GM23338 (cell line): ENCODE measurements at regions not wholly inside any gene's neighbourhood (a gene's known extent, or its start where the extent isn't known, plus 50 kb on each side); places are given as distances from the start of the nearest gene placed in this dataset.

Experiments used
- ATAC-seq: fragments of 200-7000 bp; cut with Tn5 transposase; 3 replicates; pipeline ENCODE4 v1.9.1; 2020
- DNase-seq: peaks from one replicate; pipeline ENCODE4 v3.0.0-alpha.2; 2015; ENCODE audit warnings: low spot score
- H2AFZ ChIP-seq: fragments of 200-600 bp; sonication (generic); 2 replicates; pipeline ENCODE4 v1.8.0; 2016; ENCODE audit warnings: antibody characterized with exemption, mild to moderate bottlenecking, moderate library complexity
- H3F3A ChIP-seq: fragments of 200-600 bp; sonication (generic); replicated peaks from 2 replicates; pipeline ENCODE4 v1.8.0; 2017; ENCODE audit warnings: antibody characterized with exemption, mixed run types, low read depth
- H3K27ac ChIP-seq: fragments of 200-600 bp; sonication (generic); 2 replicates; pipeline ENCODE4 v1.6.1; 2016; ENCODE audit warnings: low read depth
- H3K27me3 ChIP-seq: fragments of 200-600 bp; sonication (generic); 2 replicates; pipeline ENCODE4 v1.8.0; 2016; ENCODE audit warnings: mild to moderate bottlenecking, mixed run types, moderate library complexity; ENCODE audit not compliant: insufficient read depth
- H3K36me3 ChIP-seq: fragments of 200-600 bp; sonication (generic); 2 replicates; pipeline ENCODE4 v1.8.0; 2016; ENCODE audit warnings: mild to moderate bottlenecking; ENCODE audit not compliant: insufficient read depth
- H3K4me1 ChIP-seq: fragments of 200-600 bp; sonication (generic); 2 replicates; pipeline ENCODE4 v1.8.0; 2016; ENCODE audit warnings: mild to moderate bottlenecking, moderate library complexity; ENCODE audit not compliant: insufficient read depth
- H3K4me2 ChIP-seq: fragments of 200-600 bp; sonication (generic); 2 replicates; pipeline ENCODE4 v1.7.1; 2017; ENCODE audit warnings: mixed run types
- H3K4me3 ChIP-seq: fragments of 200-600 bp; sonication (generic); 2 replicates; pipeline ENCODE4 v1.6.1; 2016; ENCODE audit warnings: mixed run types
- H3K79me2 ChIP-seq: fragments of 200-600 bp; sonication (generic); replicated peaks from 2 replicates; pipeline ENCODE4 v1.8.0; 2017; ENCODE audit warnings: mild to moderate bottlenecking; ENCODE audit not compliant: insufficient read depth
- H3K9me2 ChIP-seq: fragments of 200-600 bp; sonication (generic); 2 replicates; pipeline ENCODE4 v1.8.0; 2017; ENCODE audit not compliant: insufficient read depth
- H4K20me1 ChIP-seq: fragments of 200-600 bp; sonication (generic); replicated peaks from 2 replicates; pipeline ENCODE4 v1.8.0; 2017; ENCODE audit warnings: mild to moderate bottlenecking; ENCODE audit not compliant: insufficient read depth
- H3K27ac Mint-ChIP-seq: 2 replicates; pipeline ENCODE4 v1.8.0; 2020; ENCODE audit warnings: inconsistent platforms, mild to moderate bottlenecking, moderate library complexity, mixed read lengths
- H3K27me3 Mint-ChIP-seq: 3 replicates; pipeline ENCODE4 v1.8.0; 2022; ENCODE audit warnings: low read depth, mild to moderate bottlenecking, moderate library complexity, mixed read lengths, inconsistent platforms; ENCODE audit not compliant: insufficient read depth, poor library complexity
- H3K36me3 Mint-ChIP-seq: 3 replicates; pipeline ENCODE4 v1.8.0; 2021; ENCODE audit warnings: low read depth, mild to moderate bottlenecking, inconsistent platforms, moderate library complexity, mixed read lengths
- H3K4me1 Mint-ChIP-seq: 3 replicates; pipeline ENCODE4 v1.8.0; 2020; ENCODE audit warnings: mild to moderate bottlenecking, inconsistent platforms, mixed read lengths
- H3K4me3 Mint-ChIP-seq: 3 replicates; pipeline ENCODE4 v1.8.0; 2021; ENCODE audit warnings: moderate library complexity, mild to moderate bottlenecking, inconsistent platforms, mixed read lengths
- H3K9me3 Mint-ChIP-seq: 3 replicates; pipeline ENCODE4 v1.8.0; 2020; ENCODE audit warnings: moderate library complexity, mild to moderate bottlenecking, inconsistent platforms, mixed read lengths
- EZH2 ChIP-seq: fragments of 200-600 bp; sonication (generic); IDR thresholded peaks from one replicate; pipeline ENCODE4 v1.8.0; 2017; ENCODE audit warnings: antibody characterized with exemption, mild to moderate bottlenecking, low read depth; ENCODE audit not compliant: unreplicated experiment
- JUNB ChIP-seq: IDR thresholded peaks from one replicate; pipeline ENCODE4 v1.6.1; 2016; ENCODE audit warnings: antibody characterized with exemption; ENCODE audit not compliant: unreplicated experiment
- ZNF114 ChIP-seq: fragments of 250-450 bp; sonication (Bioruptor Pico); IDR thresholded peaks from 2 replicates; pipeline ENCODE4 v1.5.0; 2020; ENCODE audit warnings: mild to moderate bottlenecking, moderate library complexity
- ZNF331 ChIP-seq: fragments of 250-450 bp; sonication (Bioruptor Pico); IDR thresholded peaks from 2 replicates; pipeline ENCODE4 v1.5.0; 2020; ENCODE audit warnings: low read depth, mild to moderate bottlenecking, moderate library complexity
- TF ChIP-seq, protein P1 (sequence below): IDR thresholded peaks from 2 replicates; pipeline ENCODE4 v1.6.1; 2016; ENCODE audit warnings: antibody characterized with exemption
- TF ChIP-seq, protein P2 (sequence below): fragments of 250-450 bp; sonication (Bioruptor Pico); IDR thresholded peaks from 2 replicates; pipeline ENCODE4 v1.5.0; 2020; ENCODE audit warnings: mild to moderate bottlenecking, moderate library complexity

DNA sequence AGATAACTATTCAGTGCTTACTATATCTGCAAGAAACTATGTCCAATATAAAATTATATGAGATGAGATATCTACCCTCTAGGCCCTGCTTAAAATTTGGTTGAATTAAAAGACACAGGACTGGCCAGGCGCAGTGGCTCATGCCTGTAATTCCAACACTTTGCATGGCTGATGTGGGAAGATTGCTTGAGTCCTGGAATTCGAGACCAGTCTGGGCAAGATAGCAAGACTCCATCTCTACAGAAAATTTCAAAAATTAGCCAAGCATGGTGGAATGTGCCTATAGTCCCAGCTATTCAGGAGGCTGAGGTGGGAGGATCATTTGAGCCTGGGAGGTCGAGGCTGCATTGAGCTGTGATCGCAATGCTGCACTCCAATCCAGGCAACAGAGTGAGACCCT lies 303.7 kb upstream of the UBE2E2 start:
- TF ChIP-seq ZNF114 (CRISPR knock-in tag) (no peak), EZH2 (no peak), ZNF331 (CRISPR knock-in tag) (no peak)
- TF ChIP-seq, protein P1, sequence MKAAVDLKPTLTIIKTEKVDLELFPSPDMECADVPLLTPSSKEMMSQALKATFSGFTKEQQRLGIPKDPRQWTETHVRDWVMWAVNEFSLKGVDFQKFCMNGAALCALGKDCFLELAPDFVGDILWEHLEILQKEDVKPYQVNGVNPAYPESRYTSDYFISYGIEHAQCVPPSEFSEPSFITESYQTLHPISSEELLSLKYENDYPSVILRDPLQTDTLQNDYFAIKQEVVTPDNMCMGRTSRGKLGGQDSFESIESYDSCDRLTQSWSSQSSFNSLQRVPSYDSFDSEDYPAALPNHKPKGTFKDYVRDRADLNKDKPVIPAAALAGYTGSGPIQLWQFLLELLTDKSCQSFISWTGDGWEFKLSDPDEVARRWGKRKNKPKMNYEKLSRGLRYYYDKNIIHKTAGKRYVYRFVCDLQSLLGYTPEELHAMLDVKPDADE, result no peak
- Mint-ChIP-seq H3K27ac (no peak overlapping the region), H3K9me3 (peaks cover 12% of the 10 kb centered on the region; the same call in 2 of the 3 replicates), H3K36me3 (no peaks in the 10 kb centered on the region), H3K4me1 (no peaks in the 10 kb centered on the region), H3K27me3 (peaks cover 3% of the 10 kb centered on the region), H3K4me3 (no peak overlapping the region)
- no peak overlapping the region for H3K4me2 ChIP-seq
- H3K4me1 ChIP-seq, result no peaks in the 10 kb centered on the region
- no peaks in the 10 kb centered on the region for H3K27me3 ChIP-seq
- no peaks in the 10 kb centered on the region for H3K9me2 ChIP-seq
- H2AFZ ChIP-seq, result no peak overlapping the region
- no peak overlapping the region for H3K27ac ChIP-seq
- ATAC-seq, result no peak
- no peak for DNase-seq
- no peak overlapping the region for H3K4me3 ChIP-seq
- H3K36me3 ChIP-seq, result no peaks in the 10 kb centered on the region
- H3F3A ChIP-seq, result no peaks in the 10 kb centered on the region
- no peaks in the 10 kb centered on the region for H3K79me2 ChIP-seq
- H4K20me1 ChIP-seq, result no peaks in the 10 kb centered on the region

- DNase-seq, result no peak
- peaks cover 12% of the 10 kb centered on the region; the same call in 2 of the 3 replicates for H3K9me3 Mint-ChIP-seq
- H3K27ac ChIP-seq, result no peak overlapping the region
- H3K4me3 ChIP-seq, result no peak overlapping the region
- H3K36me3 Mint-ChIP-seq, result no peaks in the 10 kb centered on the region
- no peaks in the 10 kb centered on the region for H3K4me1 ChIP-seq
- no peaks in the 10 kb centered on the region for H3K36me3 ChIP-seq
- H4K20me1 ChIP-seq, result no peaks in the 10 kb centered on the region
- no peaks in the 10 kb centered on the region for H3K27me3 ChIP-seq
- no peak overlapping the region for H3K27ac Mint-ChIP-seq
- no peak for ATAC-seq
- no peaks in the 10 kb centered on the region for H3F3A ChIP-seq
- H3K4me3 Mint-ChIP-seq, result no peak overlapping the region
- H3K79me2 ChIP-seq, result no peaks in the 10 kb centered on the region
- H3K9me2 ChIP-seq, result no peaks in the 10 kb centered on the region
- no peak overlapping the region for H2AFZ ChIP-seq
- TF ChIP-seq, protein P2, sequence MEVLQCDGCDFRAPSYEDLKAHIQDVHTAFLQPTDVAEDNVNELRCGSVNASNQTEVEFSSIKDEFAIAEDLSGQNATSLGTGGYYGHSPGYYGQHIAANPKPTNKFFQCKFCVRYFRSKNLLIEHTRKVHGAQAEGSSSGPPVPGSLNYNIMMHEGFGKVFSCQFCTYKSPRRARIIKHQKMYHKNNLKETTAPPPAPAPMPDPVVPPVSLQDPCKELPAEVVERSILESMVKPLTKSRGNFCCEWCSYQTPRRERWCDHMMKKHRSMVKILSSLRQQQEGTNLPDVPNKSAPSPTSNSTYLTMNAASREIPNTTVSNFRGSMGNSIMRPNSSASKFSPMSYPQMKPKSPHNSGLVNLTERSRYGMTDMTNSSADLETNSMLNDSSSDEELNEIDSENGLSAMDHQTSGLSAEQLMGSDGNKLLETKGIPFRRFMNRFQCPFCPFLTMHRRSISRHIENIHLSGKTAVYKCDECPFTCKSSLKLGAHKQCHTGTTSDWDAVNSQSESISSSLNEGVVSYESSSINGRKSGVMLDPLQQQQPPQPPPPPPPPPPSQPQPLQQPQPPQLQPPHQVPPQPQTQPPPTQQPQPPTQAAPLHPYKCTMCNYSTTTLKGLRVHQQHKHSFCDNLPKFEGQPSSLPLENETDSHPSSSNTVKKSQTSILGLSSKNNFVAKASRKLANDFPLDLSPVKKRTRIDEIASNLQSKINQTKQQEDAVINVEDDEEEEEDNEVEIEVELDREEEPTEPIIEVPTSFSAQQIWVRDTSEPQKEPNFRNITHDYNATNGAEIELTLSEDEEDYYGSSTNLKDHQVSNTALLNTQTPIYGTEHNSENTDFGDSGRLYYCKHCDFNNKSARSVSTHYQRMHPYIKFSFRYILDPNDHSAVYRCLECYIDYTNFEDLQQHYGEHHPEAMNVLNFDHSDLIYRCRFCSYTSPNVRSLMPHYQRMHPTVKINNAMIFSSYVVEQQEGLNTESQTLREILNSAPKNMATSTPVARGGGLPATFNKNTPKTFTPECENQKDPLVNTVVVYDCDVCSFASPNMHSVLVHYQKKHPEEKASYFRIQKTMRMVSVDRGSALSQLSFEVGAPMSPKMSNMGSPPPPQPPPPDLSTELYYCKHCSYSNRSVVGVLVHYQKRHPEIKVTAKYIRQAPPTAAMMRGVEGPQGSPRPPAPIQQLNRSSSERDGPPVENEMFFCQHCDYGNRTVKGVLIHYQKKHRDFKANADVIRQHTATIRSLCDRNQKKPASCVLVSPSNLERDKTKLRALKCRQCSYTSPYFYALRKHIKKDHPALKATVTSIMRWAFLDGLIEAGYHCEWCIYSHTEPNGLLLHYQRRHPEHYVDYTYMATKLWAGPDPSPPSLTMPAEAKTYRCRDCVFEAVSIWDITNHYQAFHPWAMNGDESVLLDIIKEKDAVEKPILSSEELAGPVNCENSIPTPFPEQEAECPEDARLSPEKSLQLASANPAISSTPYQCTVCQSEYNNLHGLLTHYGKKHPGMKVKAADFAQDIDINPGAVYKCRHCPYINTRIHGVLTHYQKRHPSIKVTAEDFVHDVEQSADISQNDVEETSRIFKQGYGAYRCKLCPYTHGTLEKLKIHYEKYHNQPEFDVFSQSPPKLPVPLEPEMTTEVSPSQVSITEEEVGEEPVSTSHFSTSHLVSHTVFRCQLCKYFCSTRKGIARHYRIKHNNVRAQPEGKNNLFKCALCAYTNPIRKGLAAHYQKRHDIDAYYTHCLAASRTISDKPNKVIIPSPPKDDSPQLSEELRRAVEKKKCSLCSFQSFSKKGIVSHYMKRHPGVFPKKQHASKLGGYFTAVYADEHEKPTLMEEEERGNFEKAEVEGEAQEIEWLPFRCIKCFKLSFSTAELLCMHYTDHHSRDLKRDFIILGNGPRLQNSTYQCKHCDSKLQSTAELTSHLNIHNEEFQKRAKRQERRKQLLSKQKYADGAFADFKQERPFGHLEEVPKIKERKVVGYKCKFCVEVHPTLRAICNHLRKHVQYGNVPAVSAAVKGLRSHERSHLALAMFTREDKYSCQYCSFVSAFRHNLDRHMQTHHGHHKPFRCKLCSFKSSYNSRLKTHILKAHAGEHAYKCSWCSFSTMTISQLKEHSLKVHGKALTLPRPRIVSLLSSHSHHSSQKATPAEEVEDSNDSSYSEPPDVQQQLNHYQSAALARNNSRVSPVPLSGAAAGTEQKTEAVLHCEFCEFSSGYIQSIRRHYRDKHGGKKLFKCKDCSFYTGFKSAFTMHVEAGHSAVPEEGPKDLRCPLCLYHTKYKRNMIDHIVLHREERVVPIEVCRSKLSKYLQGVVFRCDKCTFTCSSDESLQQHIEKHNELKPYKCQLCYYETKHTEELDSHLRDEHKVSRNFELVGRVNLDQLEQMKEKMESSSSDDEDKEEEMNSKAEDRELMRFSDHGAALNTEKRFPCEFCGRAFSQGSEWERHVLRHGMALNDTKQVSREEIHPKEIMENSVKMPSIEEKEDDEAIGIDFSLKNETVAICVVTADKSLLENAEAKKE (CRISPR knock-in tag), result no peak
- TF ChIP-seq EZH2 (no peak), JUNB (no peak), ZNF331 (CRISPR knock-in tag) (no peak)
- no peaks in the 10 kb centered on the region for H3K4me1 Mint-ChIP-seq
- peaks cover 3% of the 10 kb centered on the region for H3K27me3 Mint-ChIP-seq
- no peak overlapping the region for H3K4me2 ChIP-seq
Measured at GRCh38 chr3:22900296-22900695, 302.8 kb upstream of the UBE2E2 start.
